ENCODE measurements at regions not wholly inside any gene's neighbourhood (a gene's known extent, or its start where the extent isn't known, plus 50 kb on each side); places are given as distances from the start of the nearest gene placed in this dataset.
A peak's percentile ranks its signal among the peaks of the same experiment; 100 is the strongest.

GRCh38 chrX:69387567-69388487 lies 116.3 kb upstream of the NALF2 start:
- CTCF ChIA-PET = interaction anchor here (0.7 to 1.7 kb wide), 4 partner anchors 14 to 564 kb away, joined by 3 to 6 read pairs (median 4); no protein-coding TSS in a partner anchor
- Mint-ChIP-seq H3K27me3 (no peaks in the 10 kb centered on the region), H3K27ac (no peak overlapping the region), H3K4me1 (no peaks in the 10 kb centered on the region), H3K9me3 (ENCODE audit: low read depth) (no peaks in the 10 kb centered on the region), H3K36me3 (no peaks in the 10 kb centered on the region), H3K4me3 (no peak overlapping the region)
- DNase-seq (peak; percentile 43), ATAC-seq (peak; percentile 39)

- CTCF ChIA-PET = interaction anchor here (0.8 to 0.9 kb wide), 2 partner anchors 558 to 559 kb away, joined by 3 to 6 read pairs; partner anchors contain the start of gene EFNB1
- H3K27me3 Mint-ChIP-seq = no peaks in the 10 kb centered on the region
- no peak for DNase-seq
Measured at GRCh38 chrX:69386681-69387080, 117.4 kb upstream of the NALF2 start.

GRCh38 chrX:69379412-69379811 lies 124.7 kb upstream of the NALF2 start:
- Mint-ChIP-seq H3K4me1 (no peaks in the 10 kb centered on the region), H3K36me3 (no peaks in the 10 kb centered on the region), H3K27ac (no peak overlapping the region), H3K4me3 (no peak overlapping the region), H3K9me3 (ENCODE audit: low read depth) (no peaks in the 10 kb centered on the region), H3K27me3 (no peaks in the 10 kb centered on the region)
- no peak for DNase-seq
- CTCF ChIA-PET = no interaction called here
- no peak for ATAC-seq

More at GRCh38 chrX:69386681-69387080, 117.4 kb upstream of the NALF2 start:
- no peaks in the 10 kb centered on the region for H3K4me1 Mint-ChIP-seq
- H3K9me3 Mint-ChIP-seq (ENCODE audit: low read depth) = no peaks in the 10 kb centered on the region
- H3K27ac Mint-ChIP-seq = no peak overlapping the region
- H3K4me3 Mint-ChIP-seq = no peak overlapping the region
- no peaks in the 10 kb centered on the region for H3K36me3 Mint-ChIP-seq
- ATAC-seq = no peak

GRCh38 chrX:69374569-69374968 lies 129.6 kb upstream of the NALF2 start:
- Mint-ChIP-seq H3K27me3 (no peaks in the 10 kb centered on the region), H3K27ac (no peak overlapping the region), H3K4me3 (no peak overlapping the region), H3K4me1 (no peaks in the 10 kb centered on the region), H3K9me3 (ENCODE audit: low read depth) (no peaks in the 10 kb centered on the region), H3K36me3 (no peaks in the 10 kb centered on the region)
- DNase-seq (no peak), ATAC-seq (no peak)
- CTCF ChIA-PET = interaction anchor here (1.0 kb wide), 1 partner anchor 13 kb away, joined by 3 read pairs; no protein-coding TSS in a partner anchor

- Mint-ChIP-seq H3K36me3 (no peaks in the 10 kb centered on the region), H3K4me3 (no peak overlapping the region), H3K9me3 (ENCODE audit: low read depth) (no peaks in the 10 kb centered on the region), H3K4me1 (no peaks in the 10 kb centered on the region), H3K27ac (no peak overlapping the region), H3K27me3 (no peaks in the 10 kb centered on the region)
- DNase-seq (no peak), ATAC-seq (no peak)
- CTCF ChIA-PET = no interaction called here
Measured at GRCh38 chrX:69372435-69372834, 131.7 kb upstream of the NALF2 start.

DNA sequence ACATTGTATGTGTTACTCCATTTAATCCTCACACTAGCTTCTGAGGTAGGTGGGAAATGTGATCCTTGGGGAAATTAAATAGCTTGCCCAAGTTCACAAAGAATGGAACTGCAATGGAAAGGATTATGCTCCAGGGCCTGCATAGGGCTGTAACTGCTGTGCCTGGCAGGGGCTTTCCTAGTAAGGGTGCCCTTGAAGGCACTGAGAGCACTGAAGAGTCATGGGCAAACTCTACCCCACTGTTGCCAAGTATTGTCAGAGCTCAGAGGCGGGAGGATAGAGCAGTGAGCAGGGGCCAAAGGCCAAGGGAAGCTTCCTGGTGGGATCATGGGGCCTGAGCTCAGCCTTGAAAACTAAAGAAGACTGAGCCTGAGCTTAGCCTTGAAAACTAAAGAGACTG lies 133.0 kb upstream of the NALF2 start:
- Mint-ChIP-seq H3K36me3 (no peaks in the 10 kb centered on the region), H3K4me3 (no peak overlapping the region), H3K4me1 (no peaks in the 10 kb centered on the region), H3K27ac (no peak overlapping the region), H3K27me3 (no peaks in the 10 kb centered on the region), H3K9me3 (ENCODE audit: low read depth) (no peaks in the 10 kb centered on the region)
- ATAC-seq (no peak), DNase-seq (no peak)
- CTCF ChIA-PET = no interaction called here

DNA sequence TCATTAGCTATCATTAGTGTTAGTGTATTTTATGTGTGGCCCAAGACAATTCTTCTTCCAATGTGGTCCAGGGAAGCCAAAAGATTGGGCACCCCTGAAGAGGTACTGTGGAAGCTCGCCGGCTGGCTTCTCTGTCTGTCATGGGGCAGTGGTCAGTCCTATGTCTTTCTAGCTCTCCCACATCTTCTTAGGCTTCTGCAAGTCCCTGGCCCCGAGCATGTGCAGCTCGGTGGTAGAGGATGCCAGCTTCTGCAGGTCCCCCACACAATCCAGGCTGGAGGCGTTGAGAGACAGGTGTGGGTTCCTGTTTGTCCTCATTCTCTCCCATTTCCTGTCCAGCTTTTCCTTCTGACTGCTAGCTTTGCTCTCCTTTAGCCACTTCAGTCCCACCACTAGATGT lies 134.1 kb upstream of the NALF2 start:
- Mint-ChIP-seq H3K4me1 (no peaks in the 10 kb centered on the region), H3K27me3 (no peaks in the 10 kb centered on the region), H3K4me3 (no peak overlapping the region), H3K9me3 (ENCODE audit: low read depth) (no peaks in the 10 kb centered on the region), H3K36me3 (no peaks in the 10 kb centered on the region), H3K27ac (no peak overlapping the region)
- ATAC-seq (no peak), DNase-seq (no peak)
- CTCF ChIA-PET = no interaction called here

- Mint-ChIP-seq H3K4me1 (no peaks in the 10 kb centered on the region), H3K4me3 (no peak overlapping the region), H3K9me3 (ENCODE audit: low read depth) (no peaks in the 10 kb centered on the region), H3K27ac (no peak overlapping the region), H3K36me3 (no peaks in the 10 kb centered on the region), H3K27me3 (no peaks in the 10 kb centered on the region)
- ATAC-seq (no peak), DNase-seq (no peak)
- CTCF ChIA-PET = no interaction called here
Measured at GRCh38 chrX:69366183-69366582, 137.9 kb upstream of the NALF2 start.

- ATAC-seq = no peak
- no peak for DNase-seq
- Mint-ChIP-seq H3K36me3 (no peaks in the 10 kb centered on the region), H3K27ac (no peak overlapping the region), H3K9me3 (ENCODE audit: low read depth) (no peaks in the 10 kb centered on the region), H3K27me3 (no peaks in the 10 kb centered on the region), H3K4me3 (no peak overlapping the region), H3K4me1 (no peaks in the 10 kb centered on the region)
- CTCF ChIA-PET = no interaction called here
Measured at GRCh38 chrX:69365755-69366154, 138.4 kb upstream of the NALF2 start.

DNA sequence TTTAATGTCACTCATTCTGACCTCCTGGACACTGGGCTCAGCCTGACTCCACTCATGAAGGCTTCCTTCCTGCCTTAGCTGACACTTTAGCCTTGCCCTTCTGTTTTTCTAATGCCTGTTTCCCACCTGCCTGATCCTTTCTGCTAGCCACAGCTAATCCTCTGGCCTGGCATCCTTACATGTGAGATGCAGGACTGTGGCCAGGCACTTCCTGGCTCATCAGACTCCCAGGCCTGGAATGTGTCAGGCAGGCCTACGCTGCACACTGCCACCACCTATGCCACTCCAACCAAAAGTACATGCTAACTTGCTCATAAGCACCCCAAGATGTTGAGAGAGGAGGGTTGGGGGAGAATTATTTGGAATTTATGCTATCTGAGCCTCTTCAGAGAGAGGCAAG lies 138.8 kb upstream of the NALF2 start:
- ATAC-seq = no peak
- Mint-ChIP-seq H3K9me3 (ENCODE audit: low read depth) (no peaks in the 10 kb centered on the region), H3K36me3 (no peaks in the 10 kb centered on the region), H3K4me1 (no peaks in the 10 kb centered on the region), H3K27me3 (no peaks in the 10 kb centered on the region), H3K27ac (no peak overlapping the region), H3K4me3 (no peak overlapping the region)
- DNase-seq = no peak
- CTCF ChIA-PET = no interaction called here

DNA sequence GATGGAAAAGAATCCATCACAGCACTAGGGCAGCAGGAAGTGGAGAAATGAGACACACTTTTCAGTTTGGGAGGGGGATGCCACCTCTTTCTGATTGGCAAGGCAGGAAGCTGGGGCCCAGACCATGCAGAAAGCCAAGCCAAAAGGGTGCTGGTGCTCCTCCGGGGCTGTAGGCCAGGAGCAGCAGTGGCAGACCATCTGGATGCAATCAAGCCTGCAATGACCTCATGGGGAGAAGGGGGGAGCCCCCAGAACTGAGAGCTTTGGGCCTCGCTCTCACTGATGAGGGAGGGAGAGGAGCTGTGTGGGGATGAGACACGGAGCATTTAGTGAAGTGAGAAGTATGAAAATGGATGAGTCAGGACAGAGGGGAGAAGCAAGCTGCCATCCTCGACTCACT lies 141.3 kb upstream of the NALF2 start:
- no peak overlapping the region for H3K4me3 Mint-ChIP-seq
- ATAC-seq = no peak
- H3K27me3 Mint-ChIP-seq = no peaks in the 10 kb centered on the region
- no peaks in the 10 kb centered on the region for H3K9me3 Mint-ChIP-seq (ENCODE audit: low read depth)
- no peaks in the 10 kb centered on the region for H3K36me3 Mint-ChIP-seq
- no peak overlapping the region for H3K27ac Mint-ChIP-seq
- DNase-seq = no peak
- CTCF ChIA-PET = no interaction called here
- no peaks in the 10 kb centered on the region for H3K4me1 Mint-ChIP-seq

DNA sequence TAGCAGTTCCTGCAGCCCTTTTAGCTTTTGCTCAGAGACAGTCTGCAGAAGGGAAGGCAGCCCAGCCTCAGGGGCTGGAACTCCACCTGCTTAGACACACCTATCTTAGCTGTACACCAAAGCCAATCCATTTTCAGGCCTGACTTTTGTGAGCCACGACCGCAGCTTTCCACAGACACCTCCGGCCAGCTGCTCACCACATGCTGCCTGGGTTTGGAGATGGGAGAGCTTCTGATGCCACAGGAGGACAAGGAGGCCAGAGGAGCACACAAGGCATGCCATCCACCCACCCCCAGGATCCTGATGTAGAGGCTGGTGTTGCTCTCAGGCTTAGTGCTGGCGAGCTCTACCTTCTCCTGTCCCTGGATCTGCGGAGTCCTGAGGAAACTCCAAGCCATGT lies 141.8 kb upstream of the NALF2 start:
- no peaks in the 10 kb centered on the region for H3K36me3 Mint-ChIP-seq
- no peaks in the 10 kb centered on the region for H3K9me3 Mint-ChIP-seq (ENCODE audit: low read depth)
- H3K27ac Mint-ChIP-seq = no peak overlapping the region
- no peak for DNase-seq
- ATAC-seq = no peak
- H3K4me1 Mint-ChIP-seq = no peaks in the 10 kb centered on the region
- H3K27me3 Mint-ChIP-seq = no peaks in the 10 kb centered on the region
- CTCF ChIA-PET = no interaction called here
- no peak overlapping the region for H3K4me3 Mint-ChIP-seq

GRCh38 chrX:69361311-69361845 lies 142.7 kb upstream of the NALF2 start:
- H3K9me3 Mint-ChIP-seq (ENCODE audit: low read depth) = no peaks in the 10 kb centered on the region
- H3K36me3 Mint-ChIP-seq = no peaks in the 10 kb centered on the region
- no peaks in the 10 kb centered on the region for H3K27me3 Mint-ChIP-seq
- no peak for DNase-seq
- no peak overlapping the region for H3K4me3 Mint-ChIP-seq
- H3K27ac Mint-ChIP-seq = no peak overlapping the region
- CTCF ChIA-PET = no interaction called here
- no peak for ATAC-seq
- no peaks in the 10 kb centered on the region for H3K4me1 Mint-ChIP-seq

DNA sequence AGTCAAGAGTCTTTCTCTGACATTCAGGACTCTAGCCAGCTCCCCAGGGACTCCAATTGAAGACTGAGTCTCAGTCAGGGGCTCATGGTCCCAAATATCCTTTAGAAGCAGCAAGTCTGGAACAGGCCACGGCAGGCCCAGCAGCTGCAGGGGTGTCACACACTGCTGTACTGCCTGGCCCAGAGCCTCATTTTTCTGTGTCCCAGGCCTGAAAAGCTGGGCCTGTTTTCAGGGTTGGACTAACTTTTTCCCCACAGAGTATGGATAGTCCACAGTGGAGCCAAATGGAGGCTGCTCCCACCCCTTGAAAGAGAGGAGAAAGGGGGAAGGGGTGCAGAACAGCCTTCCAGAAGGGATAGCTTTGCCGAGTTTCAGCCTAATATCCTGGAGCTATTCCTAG lies 146.8 kb upstream of the NALF2 start:
- Mint-ChIP-seq H3K4me1 (no peaks in the 10 kb centered on the region), H3K27ac (no peak overlapping the region), H3K4me3 (no peak overlapping the region), H3K36me3 (no peaks in the 10 kb centered on the region), H3K9me3 (ENCODE audit: low read depth) (peaks cover 2% of the 10 kb centered on the region), H3K27me3 (no peaks in the 10 kb centered on the region)
- ATAC-seq = no peak
- DNase-seq = no peak
- CTCF ChIA-PET = no interaction called here
